GM21515 (cell line): ENCODE measurements at regions not wholly inside any gene's neighbourhood (a gene's known extent, or its start where the extent isn't known, plus 50 kb on each side); places are given as distances from the start of the nearest gene placed in this dataset.
"Not testable (repeated sequence)": the region's sequence is repeated elsewhere in the genome, so short reads cannot be mapped to it uniquely, and the experiment has no call there.

Source experiments
- ATAC-seq: cut with Tn5 transposase; IDR thresholded peaks from one replicate; pipeline ENCODE4 v1.9.1; 2021; ENCODE audit not compliant: unreplicated experiment

DNA sequence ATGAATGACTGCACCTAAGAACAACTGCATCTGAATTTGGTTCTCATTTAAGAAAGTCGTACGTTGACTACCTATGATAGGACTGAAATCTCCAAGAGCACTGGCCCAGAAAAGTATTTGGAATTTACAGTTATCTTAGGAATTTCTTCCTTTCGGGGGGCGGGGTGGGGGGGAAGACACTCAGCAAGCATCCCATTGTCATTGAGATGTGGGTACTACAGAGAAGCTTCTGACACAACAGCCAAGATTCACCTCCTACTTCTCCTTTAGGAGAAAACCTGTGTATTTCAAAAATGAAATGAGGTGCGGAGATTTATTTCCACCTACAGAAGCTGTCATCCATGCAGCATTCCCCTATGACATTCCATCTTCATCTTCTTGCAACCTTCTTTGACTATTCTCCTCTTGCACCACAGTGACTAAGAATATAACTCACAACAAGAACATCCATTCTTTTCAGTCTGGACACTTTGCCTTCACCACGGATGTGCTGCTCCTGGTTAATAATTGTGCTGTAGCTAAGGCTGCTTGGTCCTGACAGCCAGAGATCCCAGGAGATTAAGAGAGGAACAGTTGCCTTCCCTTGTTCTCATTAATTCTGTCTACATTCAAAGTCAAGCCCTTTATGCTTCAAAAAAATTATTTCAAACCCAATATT, 98.4 kb upstream of the FRMD4A start:
- no peak for ATAC-seq

DNA sequence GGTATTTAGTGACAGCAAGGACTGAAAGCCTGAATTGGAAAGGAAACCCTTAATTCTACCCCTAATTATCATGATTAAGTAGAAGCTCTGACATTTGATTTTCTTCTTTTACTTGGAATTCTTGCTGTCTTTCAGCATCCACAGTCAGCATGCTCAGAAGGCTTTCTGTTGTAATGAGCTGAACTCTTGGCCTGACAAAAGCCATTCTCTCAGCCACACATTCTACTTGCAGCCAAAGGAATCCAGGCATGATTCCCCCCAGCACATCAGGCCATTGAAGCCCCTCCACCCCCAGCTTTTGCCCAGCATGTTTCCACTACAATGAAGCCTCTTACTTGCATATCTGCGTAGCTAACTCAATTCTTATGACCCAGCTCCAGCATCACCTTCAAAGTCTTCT, 94.3 kb upstream of the FRMD4A start:
- ATAC-seq = no peak

DNA sequence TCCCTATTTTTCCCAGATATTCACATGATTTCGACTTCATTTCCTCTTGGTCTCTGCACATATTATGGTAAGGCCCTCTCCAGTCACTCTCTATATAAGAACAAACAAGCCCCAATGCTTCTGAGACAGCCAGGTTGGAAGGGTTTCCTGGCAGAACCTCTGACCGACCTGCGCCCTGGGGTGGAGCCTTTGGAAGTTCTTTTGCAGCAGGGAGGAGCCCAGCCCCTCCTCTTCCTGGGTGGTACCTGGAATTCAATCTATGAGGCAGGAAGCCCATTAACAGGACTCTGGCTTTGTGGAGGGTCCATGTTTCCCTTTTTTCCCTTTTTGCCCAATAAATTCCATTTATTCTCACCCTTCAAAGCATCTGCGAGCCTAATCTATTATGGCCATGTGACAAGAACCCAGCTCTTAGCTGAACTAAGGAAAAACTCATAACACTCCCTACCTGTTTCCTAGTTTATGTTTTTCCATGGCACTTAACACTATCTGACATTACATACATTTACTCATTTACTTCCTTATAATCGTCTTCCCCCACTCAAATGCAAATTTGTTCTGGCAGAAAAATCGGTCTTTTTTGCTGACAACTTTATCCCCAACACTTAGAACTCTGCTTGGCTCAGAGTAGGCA, 92.5 kb upstream of the FRMD4A start:
- ATAC-seq = no peak

GRCh38 chr10:14422431-14422830, 91.7 kb upstream of the FRMD4A start:
- no peak for ATAC-seq

GRCh38 chr10:14421941-14422340, 91.2 kb upstream of the FRMD4A start:
- ATAC-seq = no peak

GRCh38 chr10:14417336-14417735, 86.6 kb upstream of the FRMD4A start:
- ATAC-seq = not testable (repeated sequence)

- ATAC-seq = no peak
Observed at GRCh38 chr10:14416308-14416700, 85.6 kb upstream of the FRMD4A start.

GRCh38 chr10:14415676-14416307, 85.1 kb upstream of the FRMD4A start:
- no peak for ATAC-seq

- ATAC-seq = no peak
Observed at GRCh38 chr10:14414901-14415300, 84.2 kb upstream of the FRMD4A start.

- ATAC-seq = no peak
Observed at GRCh38 chr10:14413523-14413922, 82.8 kb upstream of the FRMD4A start.

GRCh38 chr10:14412624-14413023, 81.9 kb upstream of the FRMD4A start:
- ATAC-seq = no peak

GRCh38 chr10:14409856-14410458, 79.2 kb upstream of the FRMD4A start:
- ATAC-seq = no peak

- no peak for ATAC-seq
Observed at GRCh38 chr10:14409247-14409646, 78.5 kb upstream of the FRMD4A start.

DNA sequence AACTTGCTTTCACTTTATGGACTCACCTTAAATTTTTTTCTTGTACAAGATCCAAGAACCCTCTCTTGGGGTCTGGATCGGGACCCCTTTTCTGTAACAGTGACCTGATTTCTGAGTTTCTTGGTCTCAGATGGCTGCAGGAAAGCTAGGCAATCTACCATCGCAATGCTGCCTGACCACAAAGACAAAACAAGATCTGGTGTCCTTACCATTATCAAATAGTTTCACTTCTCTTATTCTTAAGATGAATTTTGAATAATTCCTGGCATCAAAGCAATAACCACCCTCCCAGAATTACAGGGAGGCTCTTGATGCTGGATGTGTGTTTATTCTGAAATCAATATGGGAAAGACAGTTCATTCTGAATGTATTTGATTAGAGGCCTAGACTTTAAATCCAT, 77.4 kb upstream of the FRMD4A start:
- no peak for ATAC-seq

DNA sequence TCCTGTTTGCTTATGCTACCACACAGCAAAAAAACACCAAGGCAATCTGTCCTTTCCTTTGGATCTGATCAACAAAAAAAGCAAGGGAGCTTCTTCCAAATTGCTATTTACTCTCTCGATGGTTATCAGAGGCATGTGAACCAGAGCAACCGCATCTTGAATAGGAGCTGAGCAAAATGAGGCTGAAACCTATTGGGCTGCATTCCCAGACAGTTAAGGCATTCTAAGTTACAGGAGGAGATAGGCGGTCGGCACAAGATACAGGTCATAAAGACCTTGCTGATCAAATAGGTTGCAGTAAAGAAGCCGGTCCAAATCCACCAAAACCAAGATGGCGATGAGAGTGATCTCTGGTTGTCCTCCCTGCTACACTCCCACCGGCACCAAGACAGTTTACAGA, 76.8 kb upstream of the FRMD4A start:
- no peak for ATAC-seq

DNA sequence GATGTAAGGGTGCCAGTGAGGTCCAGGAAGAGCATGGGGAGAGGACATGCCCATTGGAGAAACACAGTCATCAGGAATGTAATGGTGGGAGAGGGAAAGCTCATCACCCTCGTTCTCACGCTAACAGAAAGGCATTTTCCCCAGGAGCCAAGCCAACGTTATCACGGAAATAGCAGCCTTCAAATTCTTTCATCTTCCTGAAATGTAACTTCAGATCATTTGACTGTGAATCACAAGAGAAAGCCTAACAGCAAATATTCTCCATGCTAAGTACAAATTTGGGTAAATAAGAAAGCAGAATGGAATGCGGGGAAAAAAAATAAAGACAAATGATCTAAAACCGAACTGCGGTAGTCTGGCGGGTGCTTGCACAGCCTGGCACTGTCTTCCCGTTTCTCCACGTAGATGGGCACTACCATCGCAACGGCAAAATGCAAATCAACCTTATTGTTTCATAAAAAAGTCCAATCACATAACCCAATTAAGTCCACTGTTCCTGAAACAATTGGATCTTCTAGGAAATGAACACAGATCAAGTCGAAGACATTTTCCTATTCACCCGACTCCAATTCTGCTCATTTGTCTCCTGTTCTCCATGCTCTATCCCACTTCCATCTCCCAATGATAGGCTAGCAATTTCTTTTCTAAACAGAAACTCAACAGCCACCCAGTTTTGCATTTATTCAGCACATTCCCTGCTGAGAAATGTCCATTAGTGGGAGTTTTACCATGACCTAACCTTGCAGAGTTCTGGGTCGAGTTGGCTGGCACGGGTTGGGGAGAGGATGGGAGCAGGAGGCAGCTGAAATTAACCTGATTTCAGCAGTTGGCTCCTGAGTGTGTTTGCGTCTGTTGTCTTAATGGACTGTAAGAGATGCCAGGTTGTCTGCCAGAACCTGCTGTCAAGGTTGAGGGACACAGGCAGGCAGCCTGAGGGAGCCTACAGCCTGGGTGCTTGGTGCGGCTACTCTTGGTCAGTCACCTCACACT, 74.6 kb upstream of the FRMD4A start:
- no peak for ATAC-seq

DNA sequence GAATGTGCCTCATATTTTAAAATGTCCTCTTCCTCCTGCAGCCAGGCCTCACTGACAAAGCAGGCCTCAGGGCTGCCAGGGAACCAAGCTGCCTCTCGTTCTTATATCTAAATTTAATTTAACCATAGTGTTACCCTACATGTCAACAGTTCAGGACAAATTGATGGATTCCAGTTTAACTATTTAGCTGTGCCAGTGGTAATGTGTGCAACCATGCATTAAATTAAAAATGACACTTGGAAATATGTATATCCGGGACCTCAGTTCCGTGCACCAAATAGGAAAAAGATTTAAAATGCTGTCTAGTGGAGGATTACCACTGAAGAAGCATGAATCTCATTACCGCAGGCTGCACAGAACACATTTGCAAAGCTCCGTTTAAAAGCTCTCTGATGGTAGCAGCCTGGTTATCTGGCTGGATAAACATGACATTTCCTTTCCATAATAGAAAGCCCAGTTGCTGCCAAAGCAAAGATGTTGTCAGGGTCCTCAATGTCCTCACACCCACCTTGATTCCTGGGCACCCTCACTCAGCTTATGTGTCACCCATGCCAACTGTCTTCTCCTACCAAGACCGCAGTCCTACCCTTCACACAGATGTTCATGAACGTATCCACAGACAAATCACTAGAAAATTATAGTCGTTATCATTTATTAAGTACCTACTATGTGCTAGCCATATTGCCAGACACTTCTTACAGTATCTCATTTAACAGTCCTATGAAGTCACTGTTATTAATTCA, 73.3 kb upstream of the FRMD4A start:
- ATAC-seq = no peak

GRCh38 chr10:14403359-14403758, 72.6 kb upstream of the FRMD4A start:
- ATAC-seq = no peak

DNA sequence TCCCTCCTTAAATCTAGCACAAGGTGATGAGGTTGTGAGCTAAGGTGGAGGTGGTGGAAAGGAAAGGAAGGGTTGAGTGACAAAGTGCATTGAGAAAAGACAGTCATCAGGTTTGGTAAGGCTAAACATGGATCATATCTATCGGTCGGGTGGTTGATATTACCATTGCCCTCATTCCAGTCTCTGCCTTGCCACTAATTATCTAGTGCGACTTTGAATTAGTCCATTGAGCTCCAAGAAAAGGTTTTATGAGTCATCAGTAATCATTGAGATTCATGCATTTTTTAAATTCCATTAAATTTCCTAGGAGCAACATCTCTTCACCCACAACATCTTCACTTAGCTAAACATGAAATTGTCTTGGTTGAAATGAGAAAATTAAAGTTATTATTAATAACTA, 68.9 kb upstream of the FRMD4A start:
- no peak for ATAC-seq

DNA sequence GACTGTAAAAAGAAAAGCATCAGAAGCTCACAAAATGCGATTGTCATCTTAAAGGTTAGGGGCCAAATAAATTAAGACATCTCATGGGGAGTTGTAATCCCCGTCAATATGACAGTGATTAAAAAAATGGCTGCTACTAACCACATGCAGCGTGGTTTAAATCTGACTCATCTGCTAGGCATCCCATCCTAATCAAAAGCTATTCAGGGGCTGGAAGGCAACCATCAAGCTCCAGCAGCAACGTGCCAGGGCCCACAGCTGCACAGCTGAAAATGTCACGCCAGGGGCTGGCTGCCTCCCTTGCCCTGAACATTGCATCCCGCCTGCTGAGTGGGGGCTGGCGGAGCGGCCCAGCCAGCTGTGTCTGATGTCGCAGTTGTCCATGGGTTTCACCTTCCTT, 66.3 kb upstream of the FRMD4A start:
- ATAC-seq = no peak
